NCI-H1417 treated with DMSO at 0.1 percent for 48 hours (cell line): ENCODE measurements at regions not wholly inside any gene's neighbourhood (a gene's known extent, or its start where the extent isn't known, plus 50 kb on each side); places are given as distances from the start of the nearest gene placed in this dataset.
"Not testable (repeated sequence)": the region's sequence is repeated elsewhere in the genome, so short reads cannot be mapped to it uniquely, and the experiment has no call there.

Experiments
- DNase-seq: peaks from one replicate; lab custom pipeline; 2025; lab: John Stamatoyannopoulos, UW

DNA sequence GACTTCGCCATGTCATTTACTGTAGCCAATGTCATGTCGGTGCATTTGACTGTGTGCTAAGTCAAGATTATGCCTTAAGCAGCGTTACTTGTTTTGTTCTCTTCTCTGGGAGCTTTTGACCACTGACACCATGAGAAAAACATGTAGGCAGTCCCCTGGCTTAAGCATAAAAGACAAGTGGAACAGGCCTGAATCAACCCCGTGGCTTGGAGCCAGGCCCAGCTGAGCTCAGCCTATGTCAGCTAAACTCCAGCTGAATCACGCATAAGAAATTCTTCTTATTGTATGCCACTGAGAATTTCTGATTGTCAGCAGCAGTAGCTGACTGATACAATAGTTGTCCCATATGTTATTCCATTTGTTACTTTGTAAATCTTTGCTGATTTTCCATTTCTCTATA, 261.9 kb downstream of the CBLL2 start:
- no peak for DNase-seq

DNA sequence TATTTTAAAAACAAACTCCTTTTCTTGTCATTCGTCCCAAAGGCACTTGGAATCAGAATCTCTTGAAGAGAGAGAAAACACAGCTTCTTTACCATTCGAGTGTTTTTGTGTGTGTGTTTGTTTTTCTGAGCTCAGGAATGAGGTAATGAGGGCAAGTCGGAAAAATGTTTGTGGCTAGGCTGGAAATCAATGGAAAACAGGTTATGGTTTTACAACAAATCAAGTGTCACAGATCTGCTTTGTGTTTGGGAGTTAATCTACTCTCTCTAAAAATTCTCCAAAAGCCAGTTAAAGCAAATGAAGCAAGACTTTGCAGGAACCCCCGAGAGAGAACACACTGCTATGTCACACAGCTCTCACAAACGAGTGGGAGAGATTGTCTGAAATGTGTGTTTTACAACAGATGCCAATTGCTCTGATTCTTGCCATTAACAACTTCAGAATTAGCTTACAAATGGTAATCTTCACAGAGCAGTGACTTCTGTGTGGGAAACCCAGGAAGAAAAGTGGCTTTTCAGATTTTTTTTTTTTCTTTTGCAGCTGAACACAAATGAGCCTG, 264.1 kb downstream of the CBLL2 start:
- no peak for DNase-seq

DNA sequence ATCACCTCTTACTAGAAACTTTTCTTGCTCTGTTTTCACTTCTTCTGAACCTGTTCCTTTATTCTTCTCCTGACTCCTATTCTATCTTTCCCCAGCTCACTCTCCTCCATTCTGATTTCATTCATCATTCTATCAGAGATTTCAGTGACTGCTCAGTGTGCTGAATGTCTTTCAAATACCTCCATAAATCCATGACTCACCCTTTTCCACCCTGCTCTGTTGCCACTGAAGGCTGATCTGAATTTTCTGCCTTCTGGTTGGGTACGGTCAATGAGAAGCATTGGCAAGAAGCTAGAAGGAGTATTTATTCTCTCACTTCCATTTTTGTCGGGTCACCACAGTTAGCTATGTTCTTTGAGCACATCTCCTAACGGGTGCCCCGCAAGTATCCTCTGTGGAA, 265.9 kb downstream of the CBLL2 start:
- DNase-seq, result no peak

DNA sequence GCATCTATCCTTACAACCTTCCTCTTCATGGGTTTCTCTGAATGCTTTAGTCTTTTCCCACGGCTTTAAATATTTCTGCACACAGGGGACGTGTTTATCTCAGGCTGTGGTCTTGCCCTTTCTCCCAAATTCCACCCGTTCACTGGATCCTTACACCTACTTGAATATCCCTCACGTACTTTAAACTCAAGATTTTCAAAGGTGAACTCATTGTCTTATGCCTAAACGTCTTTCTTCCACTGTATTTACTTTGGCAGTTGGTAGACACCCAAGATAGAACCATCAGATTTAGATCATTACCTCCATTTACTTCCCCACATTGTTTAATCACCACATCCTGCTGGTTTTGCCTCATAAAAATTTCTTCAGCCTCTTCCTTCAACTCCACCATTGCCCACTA, 269.2 kb downstream of the CBLL2 start:
- DNase-seq, result no peak

DNA sequence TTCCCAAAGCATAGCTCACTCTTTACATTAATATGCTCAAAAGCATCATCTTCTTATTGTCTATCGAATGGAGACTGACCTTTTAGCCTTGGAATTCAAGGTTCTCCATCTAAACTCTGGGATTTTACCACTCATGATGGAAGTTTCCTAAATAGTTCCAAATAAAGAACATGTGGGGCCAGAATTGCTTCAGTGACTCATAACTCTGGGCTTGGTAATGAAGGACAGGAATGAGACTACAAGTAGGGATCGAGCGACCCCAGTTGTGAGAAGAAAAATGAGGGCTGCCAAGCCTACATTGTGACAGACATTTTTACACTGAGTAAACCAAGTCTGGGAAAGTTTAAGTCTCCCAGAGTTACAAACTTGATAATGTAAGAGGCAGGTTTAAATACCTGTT, 269.9 kb downstream of the CBLL2 start:
- no peak for DNase-seq

DNA sequence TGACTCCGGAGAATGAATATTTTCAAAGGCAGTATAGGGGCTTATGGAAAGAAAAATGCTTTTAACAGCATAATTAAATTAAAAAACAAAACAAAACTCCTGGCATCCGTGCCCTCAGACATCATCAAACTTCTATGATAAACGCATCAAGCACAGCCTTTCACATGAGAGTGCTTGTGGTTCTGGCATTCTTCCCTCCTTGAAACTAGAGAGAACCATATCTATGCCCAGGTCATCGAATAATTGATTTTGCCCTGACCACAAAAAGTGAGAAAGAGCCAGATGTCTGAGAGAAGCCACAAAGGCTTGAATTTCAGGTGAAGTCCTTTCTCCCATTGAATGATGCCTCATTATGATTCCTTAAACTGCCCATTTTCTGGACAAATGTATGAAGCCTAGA, 286.8 kb downstream of the CBLL2 start:
- DNase-seq, result no peak

DNA sequence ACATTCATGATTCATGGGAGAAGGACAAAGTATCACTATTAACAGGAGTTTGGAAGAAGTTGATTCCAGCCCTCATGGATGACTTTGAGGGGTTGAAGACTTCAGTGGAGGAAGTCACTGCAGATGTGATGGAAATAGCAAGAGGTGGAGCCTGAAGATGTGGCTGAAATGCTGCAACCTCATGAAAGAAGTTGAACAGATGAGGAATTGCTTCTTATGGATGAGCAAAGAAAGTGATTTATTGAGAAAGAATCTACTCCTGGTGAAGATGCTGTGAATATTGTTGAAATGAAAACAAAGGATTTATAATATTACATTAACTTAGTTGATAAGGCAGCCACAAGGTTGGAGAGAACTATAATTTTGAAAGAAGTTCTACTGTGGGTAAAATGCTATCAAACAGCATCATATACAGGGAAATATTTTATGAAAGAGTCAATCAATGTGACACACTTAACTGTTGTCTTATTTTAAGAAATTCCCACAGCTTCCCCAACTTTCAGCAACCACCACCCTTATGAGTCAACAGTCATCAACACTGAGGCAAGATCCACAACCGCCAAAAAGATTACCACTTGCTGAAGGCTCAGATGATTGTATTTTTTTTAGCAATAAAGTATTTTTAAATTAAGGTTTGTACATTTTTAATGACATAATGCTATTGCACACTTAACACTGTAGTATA, 302.6 kb downstream of the CBLL2 start:
- DNase-seq, result no peak

DNA sequence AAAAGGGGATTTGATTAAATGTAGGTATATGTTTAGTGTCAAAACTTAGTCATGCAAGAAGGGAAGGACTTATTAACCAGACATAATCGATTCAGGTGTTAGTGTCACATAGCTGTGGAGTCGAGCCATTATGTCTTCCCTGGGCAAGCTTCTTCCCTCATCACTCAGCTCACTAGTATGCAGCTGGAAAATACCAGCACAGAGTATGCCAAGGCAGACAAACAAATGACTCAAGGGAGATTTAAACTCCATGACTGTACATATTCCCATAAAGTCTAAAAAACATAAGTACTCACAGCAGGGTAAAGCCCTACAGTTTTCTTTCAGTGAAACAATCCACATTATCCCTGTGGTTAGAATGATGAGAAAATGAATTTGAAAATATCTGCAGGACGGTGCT, 304.5 kb downstream of the CBLL2 start:
- no peak for DNase-seq

DNA sequence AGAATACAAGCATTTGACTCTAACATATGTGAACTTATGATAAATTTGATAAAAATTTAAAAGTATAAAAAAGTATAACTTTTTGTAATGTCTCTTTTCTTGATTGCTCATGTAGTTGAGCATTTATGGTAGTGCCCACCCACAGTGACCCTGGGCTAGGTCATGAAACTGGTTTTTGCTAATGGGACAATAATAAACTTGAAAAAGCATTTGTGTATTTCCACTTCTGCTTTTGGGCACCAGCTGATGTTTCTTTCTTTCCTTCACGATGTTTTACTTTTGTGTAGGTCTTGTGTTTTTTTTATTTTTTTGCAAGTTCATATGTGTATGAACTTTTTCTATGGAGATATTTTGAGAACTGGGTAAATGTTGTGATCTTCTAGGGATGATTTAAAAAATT, 313.1 kb downstream of the CBLL2 start:
- no peak for DNase-seq

DNA sequence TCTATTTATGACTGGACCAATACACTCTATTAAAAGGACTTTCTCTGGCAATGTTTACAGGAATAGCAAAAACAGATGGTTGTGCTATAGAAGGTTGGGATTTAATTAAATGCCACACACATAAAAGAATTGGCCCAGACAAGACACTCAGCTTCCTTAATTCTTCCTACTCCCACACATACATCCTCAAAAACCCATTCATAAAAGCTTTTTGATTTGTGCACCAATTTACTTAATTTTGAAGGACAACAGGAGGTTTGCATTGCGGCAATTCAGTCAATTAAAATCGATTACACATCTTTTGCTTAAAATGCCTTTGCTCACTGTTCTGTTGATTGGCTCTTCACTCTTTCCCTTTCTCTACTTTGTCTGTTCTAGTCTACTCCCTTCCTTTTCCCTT, 317.1 kb downstream of the CBLL2 start:
- DNase-seq, result no peak

DNA sequence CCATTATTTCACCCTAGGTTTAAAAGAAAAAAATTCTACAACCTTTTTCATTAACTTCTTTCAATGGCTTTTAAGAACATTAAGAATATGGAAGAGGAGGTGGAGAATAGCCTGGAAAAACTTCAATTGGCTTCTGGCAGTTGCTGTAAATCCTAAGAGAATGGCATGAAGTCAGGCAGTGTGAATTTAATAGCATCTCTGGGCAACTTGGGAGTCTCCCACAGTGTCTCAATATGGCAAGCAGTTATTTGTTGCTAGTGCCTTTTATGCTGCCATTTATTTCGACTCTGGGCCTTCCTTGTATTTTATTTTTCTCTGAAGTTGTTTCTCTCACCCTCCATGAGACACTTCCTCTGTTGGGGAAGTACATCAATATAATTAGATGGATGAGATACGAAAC, 322.1 kb downstream of the CBLL2 start:
- no peak for DNase-seq

DNA sequence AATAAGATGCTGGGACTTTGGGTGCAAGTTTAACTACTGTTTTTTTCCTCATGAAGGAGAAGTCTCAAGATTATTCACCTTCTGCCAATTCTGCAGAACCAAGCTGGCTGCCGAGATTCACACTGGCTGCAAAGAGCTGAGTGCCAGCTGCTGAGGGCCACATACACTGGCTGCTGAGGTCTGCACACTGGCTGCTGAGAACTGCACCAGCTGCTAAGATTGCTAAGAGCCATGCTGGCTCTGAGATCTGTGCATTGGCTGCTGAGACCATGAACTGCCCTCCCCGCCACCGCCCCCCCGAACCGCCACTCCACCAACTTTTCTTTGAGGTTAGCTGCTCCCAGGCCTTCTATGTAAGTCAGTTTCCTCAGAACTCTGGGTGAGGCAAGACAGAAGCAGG, 330.3 kb downstream of the CBLL2 start:
- no peak for DNase-seq

DNA sequence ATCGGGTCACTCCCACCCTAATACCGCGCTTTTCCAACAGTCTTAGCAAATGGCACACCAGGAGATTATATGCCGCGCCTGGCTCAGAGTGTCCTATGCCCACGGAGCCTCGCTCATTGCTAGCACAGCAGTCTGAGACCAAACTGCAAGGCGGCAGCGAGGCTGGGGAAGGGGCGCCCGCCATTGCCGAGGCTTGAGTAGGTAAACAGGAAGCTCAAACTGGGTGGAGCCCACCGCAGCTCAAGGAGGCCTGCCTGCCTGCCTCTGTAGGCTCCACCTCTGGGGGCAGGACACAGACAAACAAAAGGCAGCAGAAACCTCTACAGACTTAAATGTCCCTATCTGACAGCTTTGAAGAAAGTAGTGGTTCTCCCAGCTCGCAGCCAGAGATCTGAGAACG, 336.7 kb downstream of the CBLL2 start:
- not testable (repeated sequence) for DNase-seq

DNA sequence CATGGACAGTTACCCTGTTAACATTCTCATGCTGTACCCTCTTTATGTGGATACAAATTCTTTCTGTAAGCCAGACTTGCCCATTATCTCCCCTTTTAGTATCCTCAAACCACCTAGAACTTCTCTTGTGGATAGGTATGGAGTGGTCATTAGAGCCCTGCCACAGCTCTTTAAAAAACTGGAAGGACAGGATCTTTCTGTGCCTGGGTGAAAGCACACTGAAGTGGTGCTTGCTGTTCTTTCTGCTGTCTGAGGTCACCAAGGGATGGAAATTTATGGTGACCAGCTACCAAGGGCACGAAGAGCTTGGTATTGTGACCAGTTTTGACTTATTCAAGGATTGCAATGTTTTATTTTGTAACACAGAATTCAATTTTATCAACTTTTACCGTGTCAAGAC, 344.2 kb downstream of the CBLL2 start:
- DNase-seq, result no peak

DNA sequence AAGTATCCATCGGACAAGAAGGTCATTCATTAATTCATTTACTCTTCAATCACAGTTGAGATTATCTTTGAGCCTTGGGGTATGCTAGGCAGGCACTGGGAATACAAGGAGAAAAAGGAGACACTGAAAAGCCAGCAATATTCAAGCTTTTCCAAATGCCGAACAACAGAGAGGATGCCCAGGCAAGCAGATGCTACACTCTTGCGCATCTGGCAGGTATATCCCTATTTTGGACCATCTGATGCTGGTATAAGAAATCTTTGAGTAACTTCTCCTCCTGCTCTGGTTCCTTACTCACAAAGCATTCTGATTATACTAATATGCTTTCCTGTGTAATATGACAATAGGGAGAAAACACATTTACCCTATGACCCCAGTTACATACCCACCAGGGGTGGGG, 354.9 kb downstream of the CBLL2 start:
- no peak for DNase-seq

DNA sequence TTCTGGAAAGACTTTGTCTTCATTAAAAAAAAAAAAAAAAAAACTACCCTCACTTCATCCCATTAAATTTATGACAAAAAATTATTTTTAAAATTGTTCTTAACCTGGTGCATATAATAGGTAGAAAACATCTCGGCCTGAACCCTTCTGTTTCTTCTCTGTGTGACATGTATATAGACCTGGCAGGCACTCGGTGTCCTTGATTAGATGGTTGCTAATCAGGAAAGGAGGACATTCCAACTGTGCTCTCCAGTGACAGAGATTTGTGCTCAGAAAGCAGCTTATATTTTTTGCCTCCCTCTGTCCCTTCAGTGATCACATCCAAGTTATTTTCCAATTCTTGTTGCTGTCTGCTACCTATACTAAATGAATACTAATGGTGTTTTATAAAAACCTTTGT, 355.6 kb downstream of the CBLL2 start:
- no peak for DNase-seq

DNA sequence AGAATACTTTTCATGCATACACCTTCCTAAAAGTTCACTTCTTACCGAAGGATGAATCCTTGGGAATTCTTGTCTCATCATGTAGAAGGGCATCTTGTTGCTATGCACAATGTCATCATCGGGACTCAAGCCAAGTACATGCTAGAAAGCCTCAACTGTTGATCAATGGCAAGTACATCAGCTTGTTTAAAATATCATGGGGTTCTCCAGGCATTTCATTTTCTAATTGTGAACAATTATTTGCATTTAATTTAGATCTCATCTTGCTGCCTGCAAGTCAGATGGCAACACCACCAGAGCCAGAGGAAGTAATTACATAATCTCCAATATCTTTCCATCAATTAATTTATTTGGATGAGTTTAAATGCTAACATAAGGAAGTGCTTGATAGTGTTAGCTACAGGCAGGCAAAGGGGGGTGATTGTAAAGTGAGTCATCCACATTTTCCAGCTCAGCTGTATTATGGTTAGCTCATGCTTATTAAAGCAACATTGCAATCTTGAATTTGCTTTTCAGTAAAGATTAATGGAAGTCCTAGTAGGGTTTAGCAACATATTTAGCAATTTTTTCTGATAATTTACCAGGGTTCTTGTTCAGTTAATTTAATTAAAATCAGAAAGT, 356.5 kb downstream of the CBLL2 start:
- no peak for DNase-seq

DNA sequence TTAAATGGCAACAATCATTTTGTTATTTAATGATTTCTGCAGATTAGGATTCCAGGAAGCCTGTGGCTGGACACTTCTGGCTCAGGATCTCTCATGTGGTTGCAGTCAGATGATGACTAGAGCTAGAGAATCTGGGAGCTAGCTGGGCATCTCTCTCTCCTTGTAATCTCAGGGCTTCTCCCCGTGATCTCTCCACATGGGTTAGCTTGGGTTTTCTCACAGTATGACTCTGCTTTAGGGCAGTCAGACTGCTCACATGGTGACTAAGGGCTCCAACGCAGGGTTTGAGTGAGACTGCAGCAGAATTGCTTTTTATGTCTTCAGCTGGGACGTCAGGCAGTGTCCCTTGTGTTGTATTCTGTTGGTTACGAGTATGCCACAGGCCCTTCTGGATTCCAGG, 361.4 kb downstream of the CBLL2 start:
- no peak for DNase-seq

DNA sequence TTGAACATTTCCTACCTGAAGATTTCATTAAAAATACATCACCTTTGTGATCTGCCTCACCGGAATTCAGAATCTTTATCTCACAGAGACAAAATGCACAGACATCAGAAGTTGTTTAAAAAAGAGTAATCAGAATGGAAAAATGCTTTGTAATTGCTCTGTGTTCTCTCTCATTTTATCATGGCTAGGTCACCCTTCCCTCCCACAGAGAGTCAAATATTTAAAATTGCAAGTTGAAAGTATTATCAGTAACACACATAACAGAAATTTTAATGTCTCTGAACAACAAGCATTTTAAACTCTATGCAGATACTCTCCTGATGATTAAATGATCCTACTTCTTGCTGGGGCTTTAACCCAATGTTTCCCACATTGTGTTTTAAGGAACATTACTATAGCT, 362.0 kb downstream of the CBLL2 start:
- no peak for DNase-seq

DNA sequence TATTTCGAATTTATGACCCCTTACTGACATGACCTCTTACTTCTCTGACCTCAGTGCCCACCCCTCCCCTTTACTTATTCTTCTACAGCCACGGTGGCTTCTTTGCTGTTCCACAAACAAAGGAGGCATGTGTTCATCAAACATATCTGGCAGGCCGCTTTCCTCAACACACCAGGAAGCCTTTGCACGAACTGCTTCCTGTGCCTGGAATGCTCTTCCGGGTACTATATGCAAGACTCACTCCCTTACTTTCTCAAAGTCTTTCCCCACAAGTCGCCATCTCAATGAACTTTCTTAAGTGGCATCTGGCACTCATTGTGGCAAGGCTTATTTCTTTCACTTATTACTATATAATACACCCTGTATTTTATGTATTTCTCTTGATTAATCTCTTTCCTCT, 351.5 kb upstream of the DDX53 start:
- DNase-seq, result no peak

DNA sequence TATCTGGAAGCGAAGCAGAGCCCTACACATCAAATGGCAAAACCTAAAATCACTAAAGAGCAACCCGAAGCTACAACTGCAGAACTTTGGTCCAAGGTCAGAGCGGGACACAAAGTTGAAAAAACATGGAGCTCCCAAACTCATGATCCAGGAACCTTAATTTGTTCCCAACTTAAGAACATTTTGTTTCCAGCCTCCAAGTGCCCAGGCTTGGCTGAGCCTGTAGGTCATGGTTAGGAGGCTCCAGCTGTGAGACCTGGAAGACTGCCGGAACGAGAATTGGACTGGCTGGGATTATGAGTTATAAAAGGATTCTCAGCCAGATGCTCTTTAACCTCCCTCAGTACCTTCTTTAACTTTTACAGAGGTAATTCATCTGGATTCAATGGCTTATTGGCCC, 349.1 kb upstream of the DDX53 start:
- DNase-seq, result no peak

DNA sequence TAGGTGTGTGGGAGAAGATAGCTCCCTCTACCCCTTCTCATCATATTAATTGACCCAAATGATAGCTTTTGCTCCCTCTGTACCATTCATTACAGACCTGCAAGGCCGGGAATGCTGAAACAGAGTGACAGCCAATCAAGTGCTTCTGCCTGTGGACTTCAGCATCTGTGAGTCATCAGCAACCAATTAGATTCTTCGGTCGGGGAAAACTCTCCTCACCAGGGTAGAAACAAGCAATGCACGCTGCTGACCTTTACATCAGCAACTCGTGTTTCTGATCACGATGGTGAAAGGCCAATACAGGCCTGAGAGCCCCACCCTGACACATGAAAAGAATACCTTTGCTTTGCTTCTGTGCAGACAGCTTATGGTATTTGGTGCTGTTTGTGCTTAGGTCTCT, 347.2 kb upstream of the DDX53 start:
- DNase-seq, result no peak

DNA sequence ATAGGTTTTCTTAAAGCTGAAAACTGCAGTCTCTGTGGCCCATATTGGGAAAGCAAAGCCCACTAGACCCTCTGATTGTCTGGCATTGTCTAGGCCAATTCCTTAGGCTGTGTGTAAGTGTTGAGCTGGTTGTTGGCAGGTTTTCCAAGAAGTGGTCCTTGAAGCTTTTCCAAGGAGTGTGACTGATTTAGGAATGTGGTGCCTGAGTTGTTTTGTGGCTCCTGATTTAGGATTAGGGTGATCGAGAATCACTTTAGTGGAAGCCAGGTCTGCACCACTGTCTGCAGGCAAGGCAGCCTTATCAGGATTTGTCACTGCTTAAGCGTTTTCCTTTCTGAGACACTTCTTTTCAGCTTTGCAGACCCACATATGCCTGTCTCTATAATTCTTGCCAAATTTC, 339.0 kb upstream of the DDX53 start:
- DNase-seq, result no peak

DNA sequence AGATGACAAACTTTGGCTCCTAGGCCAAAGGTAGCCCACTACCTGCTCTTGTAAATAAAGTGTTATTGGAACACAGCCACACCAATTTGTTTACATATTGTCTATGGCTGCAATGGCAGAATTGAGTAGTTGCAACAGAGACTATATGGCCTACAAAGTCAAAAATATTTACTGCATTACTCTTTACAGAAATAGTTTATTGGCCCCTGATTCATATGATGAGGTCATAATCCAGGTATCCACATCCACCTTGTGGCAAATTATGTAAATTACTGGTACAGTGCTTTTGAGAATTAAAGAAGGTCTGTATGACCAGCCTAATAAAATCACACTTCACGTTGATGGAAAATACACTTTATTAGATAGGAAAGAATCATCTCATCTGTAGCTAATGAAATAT, 337.0 kb upstream of the DDX53 start:
- no peak for DNase-seq
